Medulla oblongata (tissue), 1 donor: ENCODE measurements at regions not wholly inside any gene's neighbourhood (a gene's known extent, or its start where the extent isn't known, plus 50 kb on each side); places are given as distances from the start of the nearest gene placed in this dataset.

Experiments
- DNase-seq: peaks from one replicate; pipeline ENCODE4 v3.0.0-alpha.2; 2015; ENCODE audit errors: extremely low spot score

DNA sequence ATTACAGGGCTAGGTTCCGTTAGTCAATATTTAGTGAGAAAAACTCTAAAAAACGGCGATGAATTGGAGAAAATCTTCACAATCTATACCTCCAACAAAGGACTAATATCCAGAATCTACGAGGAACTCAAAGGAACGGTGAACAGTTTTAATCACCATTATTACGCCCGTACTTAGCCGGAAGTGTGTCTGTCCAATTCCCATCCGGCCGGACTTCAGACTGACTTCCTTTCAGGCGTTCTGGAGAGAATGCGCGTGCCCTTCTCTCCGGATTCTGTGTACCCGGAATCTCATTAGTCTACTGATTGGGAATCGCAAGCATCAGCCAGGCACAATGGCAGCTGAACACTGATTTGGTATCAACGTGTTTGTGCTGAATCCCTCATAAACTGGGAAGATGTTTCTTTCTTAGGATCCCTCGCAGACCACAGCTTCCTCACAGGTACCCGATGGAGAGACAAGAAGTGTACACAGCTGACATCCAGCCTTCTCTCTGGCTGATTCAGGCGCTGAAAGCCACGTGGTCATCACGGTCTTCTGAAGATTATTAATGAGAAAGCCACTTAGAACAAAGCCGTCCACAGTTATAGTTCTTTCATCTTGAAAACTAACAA, 239.9 kb downstream of the ZNF516 start:
- DNase-seq = no peak

DNA sequence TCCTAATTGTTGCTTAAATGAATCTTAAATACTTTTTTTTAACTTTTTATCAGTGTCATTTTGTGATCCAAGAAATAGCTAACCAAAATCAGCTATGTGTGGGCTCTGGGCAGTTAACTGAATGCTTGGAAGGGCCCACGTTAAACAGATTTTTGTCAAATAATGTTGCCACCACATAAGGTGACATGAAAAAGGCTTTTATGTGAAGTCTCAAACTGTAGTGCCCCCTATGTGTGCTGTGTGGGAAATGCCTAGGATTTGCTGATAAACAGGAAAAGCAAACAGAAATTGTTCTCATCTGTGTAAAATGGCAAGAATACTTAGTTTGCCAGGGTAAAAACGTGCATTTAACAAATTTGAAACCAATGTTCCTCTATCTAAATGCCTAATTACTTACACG, 242.2 kb downstream of the ZNF516 start:
- DNase-seq = peak; percentile 41

DNA sequence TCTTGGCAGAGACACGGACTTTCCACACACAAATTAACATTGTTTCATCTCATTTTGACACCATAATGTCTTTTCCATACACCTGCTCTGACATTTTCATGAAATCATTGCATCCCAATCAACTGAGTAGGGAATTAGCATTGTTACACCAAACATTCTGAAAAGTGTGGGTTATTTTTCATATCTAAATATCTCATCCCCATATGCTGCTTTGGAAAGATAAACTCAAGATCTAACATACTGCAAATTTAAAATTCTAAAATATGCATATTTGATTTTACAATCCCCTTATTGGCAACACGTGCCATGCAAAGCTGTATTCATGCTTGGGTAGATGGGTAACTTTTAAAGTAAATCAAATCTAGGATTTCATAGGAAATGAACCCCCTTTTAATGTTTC, 242.9 kb downstream of the ZNF516 start:
- no peak for DNase-seq

DNA sequence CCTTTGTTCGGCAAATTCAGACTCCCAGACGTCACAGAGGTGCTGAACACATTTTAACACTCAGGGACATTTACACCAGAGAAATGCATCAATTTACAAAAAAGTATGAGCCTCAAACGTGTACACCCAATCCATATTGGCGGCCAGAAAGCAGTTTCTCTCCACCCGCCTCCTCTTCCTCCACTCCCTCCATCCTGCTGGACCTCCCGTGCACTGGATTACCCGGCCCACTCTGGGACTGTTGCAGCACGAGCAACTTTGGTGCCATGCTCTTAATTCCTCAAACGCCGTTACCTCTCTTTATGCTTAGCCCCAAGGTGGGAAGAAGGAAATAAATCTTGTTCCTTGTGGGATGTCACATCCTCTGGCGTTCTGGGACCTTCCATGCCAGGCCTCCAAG, 243.4 kb downstream of the ZNF516 start:
- no peak for DNase-seq

DNA sequence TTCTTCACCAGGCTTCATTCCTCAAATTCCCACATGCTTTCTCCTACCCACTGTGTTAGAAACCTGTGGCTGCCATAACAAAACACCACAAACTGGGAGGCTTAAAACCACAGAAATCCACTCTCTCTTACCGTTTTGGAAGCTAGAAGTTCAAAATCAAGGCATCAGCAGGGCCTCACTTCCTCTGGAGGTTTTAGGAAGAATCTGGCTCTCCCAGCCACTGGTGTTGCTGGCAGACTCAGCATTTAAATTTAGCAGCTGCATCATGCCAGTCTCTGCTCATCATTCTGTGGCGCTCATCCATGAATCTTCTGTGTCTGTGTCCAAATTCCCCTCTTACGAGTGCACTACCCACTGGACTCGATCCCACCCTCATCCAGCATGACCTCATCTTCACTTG, 248.5 kb downstream of the ZNF516 start:
- DNase-seq = no peak

DNA sequence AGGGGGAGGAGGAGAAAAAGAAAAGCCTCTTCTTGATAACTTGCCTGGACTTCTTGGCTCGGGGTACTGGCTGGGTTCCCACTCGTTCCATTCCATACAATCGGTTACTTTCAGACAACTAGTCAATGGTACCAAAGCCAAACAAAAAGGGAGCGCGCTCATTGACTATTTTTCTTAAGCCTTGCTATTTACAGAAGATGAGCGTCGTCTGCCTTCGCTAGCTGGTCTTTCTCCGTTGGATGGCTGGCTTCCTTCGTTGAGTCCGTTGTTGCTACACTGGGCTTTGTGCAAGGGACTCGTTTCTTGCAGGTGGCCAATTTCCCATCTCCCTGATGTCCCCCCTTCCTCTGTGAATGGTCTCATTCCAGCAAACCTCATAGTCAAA, 260.4 kb downstream of the ZNF516 start:
- DNase-seq = peak; percentile 46

DNA sequence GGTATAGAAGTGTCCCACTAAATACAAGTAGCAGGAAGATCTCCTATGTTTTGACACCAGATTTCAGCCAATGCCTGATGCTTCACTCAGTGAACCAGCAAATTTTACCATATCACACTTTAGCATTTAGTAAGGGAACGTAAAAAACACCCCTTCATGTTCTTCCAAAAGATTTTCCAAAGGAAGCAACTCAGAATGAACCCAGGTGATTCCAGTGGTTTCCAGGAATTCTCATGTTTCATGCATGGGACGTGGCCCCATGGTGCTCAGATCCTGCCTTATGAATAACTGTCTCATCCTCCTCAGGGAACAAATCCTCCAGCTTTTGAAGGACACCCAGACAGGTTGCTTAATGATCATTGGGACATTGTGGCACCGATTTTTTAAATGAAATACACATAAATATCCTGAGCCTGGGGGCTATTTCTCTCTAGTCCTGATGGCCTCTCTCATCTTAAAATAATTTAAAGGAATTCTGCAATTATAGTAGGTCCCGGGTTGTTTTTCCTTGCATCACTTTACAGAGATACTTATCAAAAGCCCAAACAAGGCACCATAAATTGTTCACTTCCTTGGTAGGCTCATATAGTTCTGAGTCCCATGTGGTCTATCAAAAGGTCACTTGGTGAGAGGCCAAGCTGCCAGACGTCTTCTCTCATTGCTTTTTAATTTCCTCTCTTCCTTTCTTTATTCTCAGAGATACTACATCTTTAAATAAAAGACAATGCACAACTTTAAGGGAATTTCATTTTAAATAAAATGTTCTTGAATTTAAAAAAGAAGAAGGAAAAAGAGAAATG, 261.0 kb downstream of the ZNF516 start:
- DNase-seq = no peak

DNA sequence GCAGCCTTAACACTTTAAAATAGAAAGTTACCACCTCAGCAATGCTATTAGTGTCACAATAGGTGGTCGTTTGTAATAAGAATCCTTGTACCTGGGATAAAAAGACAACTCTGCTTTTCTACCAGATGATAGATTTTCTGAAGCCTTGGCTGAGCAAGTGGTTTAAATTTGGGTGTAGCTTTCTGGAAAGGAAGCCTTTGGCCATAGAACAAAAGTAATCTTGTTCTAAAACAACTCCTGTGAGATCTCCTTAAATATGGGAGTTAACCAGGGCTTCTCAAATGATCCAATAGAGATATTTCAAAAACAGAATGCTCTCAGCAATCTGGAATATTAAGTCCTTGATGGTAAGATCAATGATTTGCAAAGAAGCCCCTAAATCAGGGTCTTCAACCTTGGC, 261.6 kb downstream of the ZNF516 start:
- DNase-seq = no peak

DNA sequence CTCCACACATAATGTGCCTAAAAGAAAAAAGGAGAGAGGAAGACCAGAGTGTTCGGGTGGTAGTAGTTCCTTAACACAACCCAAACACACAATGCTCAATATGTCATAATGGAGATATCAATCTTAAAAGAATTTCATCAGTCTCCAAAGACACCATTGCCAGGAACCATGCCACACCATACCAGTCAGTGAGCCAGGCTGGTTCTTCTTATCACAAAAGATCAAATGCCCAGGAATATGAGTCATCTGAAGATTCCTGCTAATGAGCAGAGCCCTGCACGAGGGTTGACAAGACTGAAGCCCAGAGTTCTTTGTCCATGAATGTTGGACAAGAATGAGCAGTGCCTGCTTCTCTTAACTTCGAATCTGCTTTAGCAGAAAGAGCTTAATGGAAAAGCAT, 262.3 kb downstream of the ZNF516 start:
- DNase-seq = no peak

DNA sequence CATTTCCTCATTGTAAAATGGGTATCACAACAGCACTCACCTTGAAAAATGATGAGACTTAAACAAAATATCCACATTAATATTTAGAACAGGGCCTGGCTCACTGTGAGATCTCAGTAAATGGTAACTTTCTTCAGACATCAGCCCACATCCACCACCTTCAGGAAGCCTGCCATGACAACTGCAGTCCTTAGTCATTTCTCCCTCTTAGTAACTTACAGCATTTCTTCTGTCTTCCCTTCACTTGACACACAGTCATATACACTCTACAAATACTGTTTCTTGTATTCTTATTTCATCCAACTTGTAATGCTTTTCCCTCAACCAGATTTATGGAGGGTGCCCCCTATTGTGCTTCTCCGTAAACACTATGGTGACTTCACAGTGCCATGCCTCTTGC, 263.0 kb downstream of the ZNF516 start:
- no peak for DNase-seq

DNA sequence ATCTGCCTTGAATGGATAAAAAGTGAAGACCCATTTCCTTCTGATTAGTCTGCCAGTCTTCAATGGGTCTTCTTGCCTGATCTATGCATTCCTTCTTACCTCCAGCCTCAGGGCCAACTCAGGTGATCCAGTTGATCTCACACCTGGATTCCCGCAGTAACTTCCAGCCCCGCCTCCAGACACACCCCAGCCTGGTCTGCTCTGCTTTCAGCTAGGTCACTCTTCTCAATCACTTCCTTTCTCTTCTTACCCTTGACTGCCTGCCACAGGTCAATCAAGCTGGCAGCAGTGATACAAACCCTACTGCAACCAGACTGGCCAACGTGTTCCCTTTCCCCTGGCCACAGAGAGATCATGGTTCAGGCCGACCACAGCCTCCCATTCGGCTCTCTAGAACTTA, 263.6 kb downstream of the ZNF516 start:
- DNase-seq = no peak

DNA sequence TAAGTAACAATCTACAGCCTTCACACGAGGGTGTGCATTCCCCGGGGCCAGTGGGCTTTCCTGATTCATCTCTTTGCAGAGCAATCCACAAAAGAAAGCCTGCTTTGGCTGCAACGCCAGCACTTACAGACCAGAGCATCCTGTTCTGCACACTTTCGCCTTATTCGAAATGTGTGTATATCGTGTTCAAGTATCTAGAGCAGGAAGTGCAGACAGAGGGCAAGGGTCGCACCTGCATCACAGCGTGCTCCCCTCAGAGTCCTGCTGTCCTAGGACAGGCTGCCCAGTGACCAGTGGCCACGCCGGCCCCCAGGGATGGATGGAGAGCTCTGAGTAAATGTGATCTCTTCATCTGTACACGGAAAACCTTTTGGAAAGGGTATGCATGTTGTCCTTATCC, 264.3 kb downstream of the ZNF516 start:
- DNase-seq = no peak

DNA sequence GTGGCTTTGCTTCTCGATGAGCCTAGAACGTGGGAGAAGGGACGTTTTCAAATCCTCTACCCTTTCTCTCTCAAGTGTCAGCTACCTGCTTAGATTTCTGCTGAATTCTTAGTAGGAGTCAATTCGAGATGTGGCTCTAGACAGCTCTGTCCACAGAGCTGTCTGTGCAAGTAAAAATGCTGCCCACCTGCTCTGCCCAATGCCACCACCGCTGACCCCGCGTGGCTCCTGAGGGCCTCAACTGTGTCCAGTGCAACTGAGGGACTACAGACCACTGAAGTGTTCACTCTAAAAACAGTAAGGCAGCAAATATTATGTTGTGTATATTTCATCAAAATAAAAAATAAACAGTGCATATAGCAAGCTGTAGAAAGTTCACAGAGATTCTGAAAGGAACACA, 266.3 kb downstream of the ZNF516 start:
- DNase-seq = no peak

DNA sequence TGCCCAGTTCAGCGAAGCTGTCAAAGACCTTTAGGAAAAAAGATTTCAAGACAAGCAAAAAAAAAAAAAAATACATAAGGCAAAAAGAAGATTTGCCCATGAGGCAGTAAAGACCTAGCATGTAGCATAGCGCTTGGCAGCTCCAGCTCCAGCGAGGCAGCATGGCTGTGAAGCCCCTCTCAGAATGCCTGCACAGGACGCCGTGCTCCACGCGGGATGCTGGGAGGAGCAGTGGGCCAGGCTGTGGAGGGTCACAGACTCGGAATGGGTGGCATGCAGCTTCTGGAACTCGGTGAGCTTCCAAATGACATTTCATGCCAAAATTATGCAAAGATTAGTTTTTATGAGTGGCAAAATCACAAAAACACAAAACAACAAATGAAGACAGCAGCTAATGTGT, 267.3 kb downstream of the ZNF516 start:
- no peak for DNase-seq

DNA sequence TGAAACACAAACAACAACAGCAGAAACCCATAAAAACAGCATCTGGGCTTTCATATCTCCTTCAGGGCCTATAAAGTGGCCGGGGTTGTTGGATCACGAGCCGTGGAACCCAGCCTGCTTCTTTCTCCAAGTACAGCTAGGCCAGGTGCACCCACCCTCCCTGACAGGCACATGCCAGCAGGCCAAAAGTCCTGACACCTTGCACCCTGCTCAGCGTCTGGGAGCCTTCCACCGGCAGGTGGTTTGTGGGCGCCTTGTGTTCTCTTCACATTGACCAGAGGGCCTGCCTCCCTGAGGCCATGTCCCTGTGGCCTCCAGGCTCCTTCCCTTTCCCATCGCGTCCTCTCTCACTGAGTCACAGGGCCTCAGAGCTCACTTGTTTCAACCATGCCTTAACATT, 271.6 kb downstream of the ZNF516 start:
- no peak for DNase-seq

DNA sequence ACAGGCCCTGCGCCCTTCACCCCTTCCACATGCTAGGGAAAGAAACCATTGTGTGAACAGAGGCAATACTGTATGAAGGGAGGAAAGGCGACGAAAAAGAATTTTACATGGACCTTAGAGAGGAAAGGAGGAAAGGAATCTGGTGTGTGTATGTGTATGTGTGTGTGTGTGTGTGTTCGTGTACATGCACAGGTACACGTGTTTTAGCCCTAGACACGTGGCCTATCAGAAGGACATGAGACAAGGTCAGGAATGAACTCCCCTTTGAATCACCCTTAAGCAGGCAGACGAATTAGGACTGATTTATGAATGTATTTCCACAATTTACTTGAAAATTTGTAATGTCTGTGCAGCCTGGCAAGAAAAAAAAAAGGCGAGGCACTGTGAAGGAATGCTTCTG, 276.0 kb downstream of the ZNF516 start:
- DNase-seq = no peak

DNA sequence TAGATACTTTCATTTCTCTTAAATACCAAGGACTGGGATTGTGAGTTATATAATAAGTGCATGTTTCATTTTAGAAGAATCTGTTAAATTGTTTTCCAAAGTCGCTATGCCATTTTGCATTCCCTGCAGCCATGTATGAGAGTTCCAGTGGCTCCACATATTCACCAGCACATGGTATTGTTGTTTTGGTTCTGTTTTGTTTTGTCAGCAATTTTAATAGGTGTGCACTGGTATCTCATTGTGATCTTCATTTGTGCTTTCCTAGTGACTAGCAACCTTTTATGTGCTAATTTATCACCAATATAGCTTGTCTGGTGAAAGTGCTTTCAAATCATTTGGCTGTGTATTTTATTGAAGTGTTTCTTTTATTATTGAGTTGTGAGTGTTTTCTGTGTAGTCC, 278.9 kb downstream of the ZNF516 start:
- no peak for DNase-seq

DNA sequence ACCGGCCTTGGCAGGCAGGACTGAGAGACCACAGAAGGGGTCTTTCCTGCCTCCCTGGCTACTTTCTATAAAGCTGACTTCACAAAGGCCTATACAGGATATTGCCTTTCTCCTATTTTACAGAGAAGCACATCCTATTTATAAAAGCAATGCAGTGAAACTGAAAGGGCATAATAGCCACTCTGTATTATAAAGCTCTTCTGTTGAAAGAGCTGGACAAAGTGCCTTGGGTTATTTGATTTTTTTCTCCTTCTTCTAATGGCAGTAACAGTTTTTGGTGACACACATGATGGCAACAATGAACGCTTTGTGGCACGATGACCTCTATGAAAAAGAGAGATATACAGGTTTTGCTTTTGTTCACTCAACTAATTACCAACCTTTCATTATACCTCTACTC, 281.1 kb downstream of the ZNF516 start:
- no peak for DNase-seq

DNA sequence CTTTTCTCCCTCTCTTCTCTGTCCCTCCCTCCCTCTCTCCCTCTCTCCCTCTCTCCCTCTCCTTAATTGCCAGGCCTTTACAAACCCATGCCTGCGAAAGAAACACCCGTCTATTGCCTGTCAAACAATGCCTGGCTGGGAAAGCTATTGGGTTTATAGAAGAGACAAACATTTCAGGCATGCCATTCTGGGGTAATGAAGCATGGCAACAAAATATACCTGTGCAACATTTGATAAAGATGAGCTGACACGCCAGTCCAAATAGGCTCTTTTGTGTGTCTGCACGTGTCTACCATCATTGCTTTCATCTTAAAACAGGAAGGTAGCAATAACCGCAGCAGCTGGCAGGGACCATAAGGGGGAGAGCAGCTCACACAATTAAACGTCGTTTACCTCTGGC, 282.1 kb downstream of the ZNF516 start:
- DNase-seq = no peak

DNA sequence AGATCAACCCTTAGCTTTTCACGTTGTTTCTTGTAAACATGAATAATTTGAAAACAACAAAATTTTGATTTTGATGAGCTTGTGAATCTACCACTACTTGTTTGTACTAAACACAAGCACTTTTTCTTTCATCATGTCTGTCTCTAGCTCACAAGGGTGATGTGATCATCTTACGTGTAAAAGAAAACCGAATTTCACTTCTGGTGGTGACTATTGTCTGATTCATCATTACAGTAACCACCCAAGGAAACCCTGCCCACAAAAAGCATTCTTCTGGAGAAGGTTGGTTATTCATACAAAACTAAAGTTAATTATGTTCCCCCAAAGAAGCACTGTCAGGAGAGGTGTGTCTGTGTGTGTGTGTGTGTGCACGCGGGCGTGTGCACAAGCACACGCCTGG, 285.4 kb downstream of the ZNF516 start:
- DNase-seq = no peak

DNA sequence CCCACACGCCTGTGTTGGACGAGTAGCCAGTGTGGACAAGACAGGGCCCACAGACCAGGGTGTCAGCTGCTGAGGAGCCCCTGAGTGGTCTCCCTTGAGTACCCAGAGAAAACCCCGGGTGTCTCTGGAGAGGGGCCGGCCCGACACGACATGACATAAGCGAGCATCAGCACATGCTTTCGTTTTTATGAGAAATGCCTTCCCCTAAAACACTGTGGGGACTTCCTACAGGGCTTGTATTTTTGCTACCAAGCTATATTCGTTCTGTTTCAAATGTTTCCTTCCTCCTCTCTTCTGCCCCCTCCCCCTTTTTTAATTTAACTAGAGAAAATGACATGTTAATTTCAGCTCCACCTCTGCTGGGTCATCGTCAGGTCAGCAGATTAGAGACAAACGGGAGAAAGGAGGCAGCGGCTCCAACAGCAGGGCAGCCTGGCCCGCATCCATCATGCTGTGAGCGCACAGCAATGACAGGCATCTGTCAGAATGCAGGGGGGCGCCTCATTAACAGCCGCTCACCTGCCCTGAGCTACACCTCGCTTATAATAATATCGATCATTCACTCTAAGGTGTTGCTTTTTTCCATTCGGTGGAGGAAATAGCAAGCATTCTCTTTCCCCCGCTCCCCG, 286.2 kb downstream of the ZNF516 start:
- no peak for DNase-seq

DNA sequence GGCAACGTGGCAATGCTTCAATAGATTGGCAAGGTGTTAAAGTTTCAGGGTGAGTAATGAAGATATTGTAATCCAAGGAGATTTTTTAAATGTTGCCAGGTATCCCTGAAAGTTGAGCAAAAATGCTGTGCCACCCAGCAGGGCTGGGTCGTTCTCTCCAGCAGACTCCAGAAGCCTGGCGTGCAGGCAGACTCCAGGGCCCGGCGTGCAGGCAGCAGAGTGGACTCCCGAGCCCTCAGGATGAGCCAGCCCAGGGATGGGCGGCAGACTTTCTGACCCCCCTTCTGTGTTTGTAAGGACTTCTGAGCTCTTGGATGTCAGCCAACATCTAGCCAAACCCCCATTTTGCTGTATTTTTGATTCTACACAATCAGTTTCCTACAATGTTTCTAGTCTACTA, 289.1 kb downstream of the ZNF516 start:
- DNase-seq = no peak

DNA sequence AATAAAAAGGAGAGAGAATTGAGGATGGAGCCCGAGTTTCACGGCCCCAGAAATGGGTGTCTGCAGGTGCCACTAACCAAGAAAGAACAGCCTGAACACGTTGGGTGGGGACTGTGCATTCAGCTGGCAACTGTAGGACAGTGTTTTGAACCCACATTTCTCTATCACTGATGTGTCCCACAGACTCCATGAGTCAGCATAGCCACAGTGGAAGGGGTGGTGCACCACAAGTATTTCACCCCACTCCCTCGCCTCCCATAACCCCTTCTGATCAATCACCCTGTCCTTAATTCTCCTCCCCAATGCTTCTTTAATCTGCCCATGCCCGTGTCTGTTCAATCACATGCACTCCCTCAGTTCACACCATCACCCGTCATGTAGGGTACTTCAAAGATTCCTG, 291.5 kb downstream of the ZNF516 start:
- DNase-seq = no peak
